ENCODE measurements at regions not wholly inside any gene's neighbourhood (a gene's known extent, or its start where the extent isn't known, plus 50 kb on each side); places are given as distances from the start of the nearest gene placed in this dataset.
A peak's percentile ranks its signal among the peaks of the same experiment; 100 is the strongest.

GRCh38 chr9:14538526-14538925, 154.7 kb downstream of the ZDHHC21 start:
- no TSS peak for BruUV-seq (replicated peaks)
- no peak for FAIRE-seq
- Histone ChIP-seq H3K9me1 (ENCODE audit: control insufficient read depth, insufficient read depth, low read length) (no peaks in the 10 kb centered on the region), H3K4me3 (no peak overlapping the region), H3K4me2 (ENCODE audit: insufficient read depth, low read length) (peak overlapping the region; percentile 12; the same call in 1 of the 2 replicates), H3K9me3 (replicated peaks; ENCODE audit: control insufficient read depth, insufficient read depth, low read depth, low read length) (no peaks in the 10 kb centered on the region), H4K20me1 (replicated peaks; ENCODE audit: control insufficient read depth, insufficient read depth, low read length) (no peaks in the 10 kb centered on the region), H3K4me1 (replicated peaks in 1 of 2; ENCODE audit: control insufficient read depth in 2 of 2, insufficient read depth in 2 of 2, low read length in 2 of 2) (peaks cover 11 to 24% of the 10 kb centered on the region in 2 experiments), H3K27ac (ENCODE audit: extremely low read depth, low read depth, low read length) (peak overlapping the region; percentile 50; the same call in 2 of the 3 replicates), H3K36me3 (ENCODE audit: control insufficient read depth, insufficient read depth, low read length) (no peaks in the 10 kb centered on the region), H3K79me2 (ENCODE audit: control insufficient read depth, insufficient read depth, low read length) (no peaks in the 10 kb centered on the region), H3K27me3 (ENCODE audit: control insufficient read depth in 2 of 2, insufficient read depth in 2 of 2, low read length in 2 of 2) (no peaks in the 10 kb centered on the region), H2AFZ (ENCODE audit: low read depth, low read length) (peak overlapping the region; percentile 85), H3K9ac (ENCODE audit: insufficient read depth in 1 of 2, low read depth in 2 of 2, low read length in 2 of 2) (peak overlapping the region in 1 of 2 experiments; percentile 26; a peak in 2 of 4 replicates)
- POLR2A ChIA-PET, result interaction anchor here (1.4 to 1.6 kb wide), 2 partner anchors 9 to 15 kb away, joined by 3 read pairs; no protein-coding TSS in a partner anchor
- intact Hi-C loops (cut with micrococcal nuclease), result no loop called here
- CTCF ChIA-PET (ENCODE audit: low intra/inter-chr PET ratio), result no interaction called here
- peak; percentile 58 for ATAC-seq
- in situ Hi-C loops (cut with MboI), result no loop called here
- 10% methylated on average over 4 of the region's 4 CpGs for WGBS (ENCODE audit: insufficient coverage, low coverage, missing lambda C conversion rate)
- DNase-seq (ENCODE audit: extremely low read depth in 1 of 4, low spot score in 3 of 4), result peak in 2 of 4 experiments; percentile 32 to 57
- TF ChIP-seq, protein P1, sequence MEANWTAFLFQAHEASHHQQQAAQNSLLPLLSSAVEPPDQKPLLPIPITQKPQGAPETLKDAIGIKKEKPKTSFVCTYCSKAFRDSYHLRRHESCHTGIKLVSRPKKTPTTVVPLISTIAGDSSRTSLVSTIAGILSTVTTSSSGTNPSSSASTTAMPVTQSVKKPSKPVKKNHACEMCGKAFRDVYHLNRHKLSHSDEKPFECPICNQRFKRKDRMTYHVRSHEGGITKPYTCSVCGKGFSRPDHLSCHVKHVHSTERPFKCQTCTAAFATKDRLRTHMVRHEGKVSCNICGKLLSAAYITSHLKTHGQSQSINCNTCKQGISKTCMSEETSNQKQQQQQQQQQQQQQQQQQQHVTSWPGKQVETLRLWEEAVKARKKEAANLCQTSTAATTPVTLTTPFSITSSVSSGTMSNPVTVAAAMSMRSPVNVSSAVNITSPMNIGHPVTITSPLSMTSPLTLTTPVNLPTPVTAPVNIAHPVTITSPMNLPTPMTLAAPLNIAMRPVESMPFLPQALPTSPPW (CRISPR knock-in tag; IDR thresholded peaks at IDR 0.05), result peak; percentile 39
- TF ChIP-seq ZNF592 (IDR thresholded peaks at IDR 0.05) (peak; percentile 63; the same call in 1 of the 2 replicates), ATF3 (IDR thresholded peaks at IDR 0.05) (no peak), ATF3 (CRISPR knock-in tag; conservative IDR thresholded peaks at IDR 0.05) (no peak), ELF4 (CRISPR knock-in tag; IDR thresholded peaks at IDR 0.05) (no peak), CBFA2T2 (conservative IDR thresholded peaks at IDR 0.05) (peak; percentile 22; the same call in 1 of the 2 replicates), PKNOX1 (IDR thresholded peaks at IDR 0.05) (0 out of 2 replicates have a peak, but pooled peaks have one; percentile 11), EP300 (IDR thresholded peaks at IDR 0.05; ENCODE audit: low read length) (peak; percentile 61; the same call in 1 of the 2 replicates), LEF1 (IDR thresholded peaks at IDR 0.05) (peak; percentile 56; the same call in 1 of the 2 replicates), HMG20B (CRISPR knock-in tag; IDR thresholded peaks at IDR 0.05) (no peak), KDM1A (IDR thresholded peaks at IDR 0.05) (no peak), FOSL1 (tag; conservative IDR thresholded peaks at IDR 0.05) (0 out of 2 replicates have a peak, but pooled peaks have one; percentile 35), ATF7 (IDR thresholded peaks at IDR 0.05) (peak; percentile 30; the same call in 1 of the 2 replicates), NCOR1 (IDR thresholded peaks at IDR 0.05) (peak; percentile 35), TAL1 (IDR thresholded peaks at IDR 0.05) (peak; percentile 30; the same call in 1 of the 2 replicates), SOX6 (IDR thresholded peaks at IDR 0.05) (peak; percentile 48; the same call in 1 of the 2 replicates), DPF2 (IDR thresholded peaks at IDR 0.05) (peak; percentile 82)

Measured in K562 (cell line).